GM18867 (cell line): ENCODE measurements at regions not wholly inside any gene's neighbourhood (a gene's known extent, or its start where the extent isn't known, plus 50 kb on each side); places are given as distances from the start of the nearest gene placed in this dataset.
A peak's percentile ranks its signal among the peaks of the same experiment; 100 is the strongest.
"Not testable (repeated sequence)": the region's sequence is repeated elsewhere in the genome, so short reads cannot be mapped to it uniquely, and the experiment has no call there.

Experiments used
- ATAC-seq: cut with Tn5 transposase; IDR thresholded peaks from one replicate; pipeline ENCODE4 v1.9.1; 2021; ENCODE audit warnings: mild to moderate bottlenecking, moderate library complexity; ENCODE audit not compliant: unreplicated experiment

DNA sequence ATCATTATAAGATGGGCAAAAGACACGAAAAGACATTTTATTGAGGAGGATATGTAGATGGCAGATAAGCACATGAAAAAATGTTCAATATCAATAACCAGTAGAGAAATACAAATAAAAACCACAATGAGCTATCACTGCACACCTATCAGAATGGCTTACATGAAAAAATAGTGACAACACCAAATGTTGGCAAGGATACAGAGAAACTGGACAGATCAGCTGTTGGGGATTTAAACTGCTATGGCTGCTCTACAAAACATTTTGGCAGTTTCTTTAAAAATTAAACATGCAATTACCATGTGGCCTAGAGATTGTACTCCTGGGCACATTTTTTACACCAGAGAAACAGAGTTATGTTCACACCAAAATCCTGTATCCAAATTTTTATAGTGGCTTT, 172.7 kb upstream of the TENT5A start:
- no peak for ATAC-seq

DNA sequence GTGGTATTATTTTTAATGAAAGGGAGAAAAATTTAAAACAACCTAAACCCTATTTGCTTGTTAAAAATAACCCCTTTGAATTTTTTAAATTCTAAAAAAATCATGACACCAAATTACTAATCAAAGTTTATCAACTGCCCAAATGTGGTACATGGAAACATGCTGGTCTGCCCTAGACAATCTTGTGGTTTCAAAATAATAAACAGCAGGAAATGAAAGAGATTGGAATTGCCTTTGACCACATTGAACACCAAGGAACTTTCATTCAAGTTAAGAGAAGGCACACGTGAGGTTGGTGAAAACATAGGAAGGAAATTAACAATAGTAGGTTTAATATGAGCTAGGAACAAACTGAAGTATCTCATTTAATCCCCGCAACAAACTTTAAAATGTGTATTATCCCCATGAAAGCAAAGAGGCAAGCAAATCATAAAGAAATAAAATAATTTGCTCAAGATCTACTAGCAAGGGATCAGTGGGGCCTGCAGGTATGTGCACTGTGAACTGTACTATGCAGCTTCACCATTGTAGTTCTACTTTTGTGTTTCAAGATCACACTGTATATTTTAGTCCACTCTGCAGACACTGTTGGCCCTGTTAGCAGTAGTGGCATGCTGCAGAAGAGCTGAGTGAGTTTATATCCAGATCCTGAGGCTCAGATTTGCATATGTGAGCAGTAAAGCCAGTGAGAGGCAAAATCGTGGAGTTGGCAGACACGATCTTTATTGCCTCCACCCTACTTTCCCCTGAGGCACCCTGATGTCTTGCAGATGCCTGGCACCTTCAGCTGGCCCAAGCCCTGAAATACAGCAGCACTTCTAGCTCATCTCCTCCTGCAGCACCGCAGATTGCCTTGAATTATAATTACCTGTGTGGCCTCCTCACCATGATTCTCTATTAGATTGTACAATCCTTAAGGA, 157.8 kb upstream of the TENT5A start:
- ATAC-seq = no peak

- no peak for ATAC-seq
Measured at GRCh38 chr6:81909162-81909561, 156.7 kb upstream of the TENT5A start.

GRCh38 chr6:81906709-81907204, 154.3 kb upstream of the TENT5A start:
- ATAC-seq = peak; percentile 91

GRCh38 chr6:81906041-81906440, 153.6 kb upstream of the TENT5A start:
- no peak for ATAC-seq

DNA sequence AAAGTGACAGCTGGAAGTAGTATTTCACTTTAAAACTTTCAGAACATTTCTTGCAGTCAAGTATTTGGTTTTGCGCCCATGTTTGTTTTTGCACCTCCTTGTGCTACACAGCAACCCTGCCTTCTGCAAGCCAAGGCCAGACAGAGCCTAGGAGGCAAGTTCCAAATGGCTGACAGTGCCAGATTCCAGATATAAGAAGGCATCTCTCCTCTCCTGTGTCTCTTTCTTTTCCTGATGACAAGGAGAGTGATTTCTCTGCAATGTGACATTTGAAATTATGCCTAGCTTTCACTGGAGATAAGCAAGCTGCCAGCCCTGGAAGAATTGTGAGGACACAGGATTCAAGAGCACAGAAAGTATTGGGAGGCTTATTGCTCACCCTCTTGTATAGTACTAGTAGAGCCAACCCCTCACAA, 149.1 kb upstream of the TENT5A start:
- ATAC-seq = no peak

DNA sequence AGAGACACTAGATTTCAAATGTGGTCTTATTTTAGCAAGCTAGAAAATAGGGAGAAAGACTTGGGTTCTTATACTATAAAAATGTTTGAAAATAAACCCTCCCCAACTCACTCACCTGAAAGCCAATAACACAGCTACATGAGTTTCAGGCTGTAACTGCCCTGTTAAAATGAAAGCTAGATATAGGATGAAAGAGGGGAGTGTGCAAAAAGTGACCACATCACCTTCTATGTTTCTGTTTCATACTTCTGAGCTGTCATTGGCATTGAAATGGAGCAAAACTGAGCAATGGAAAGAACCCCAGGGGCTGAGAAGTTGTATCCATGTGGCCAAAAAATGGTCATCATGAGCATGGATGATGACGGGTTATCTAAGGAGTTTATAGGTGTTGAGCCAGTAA, 148.1 kb upstream of the TENT5A start:
- ATAC-seq = peak; percentile 98

DNA sequence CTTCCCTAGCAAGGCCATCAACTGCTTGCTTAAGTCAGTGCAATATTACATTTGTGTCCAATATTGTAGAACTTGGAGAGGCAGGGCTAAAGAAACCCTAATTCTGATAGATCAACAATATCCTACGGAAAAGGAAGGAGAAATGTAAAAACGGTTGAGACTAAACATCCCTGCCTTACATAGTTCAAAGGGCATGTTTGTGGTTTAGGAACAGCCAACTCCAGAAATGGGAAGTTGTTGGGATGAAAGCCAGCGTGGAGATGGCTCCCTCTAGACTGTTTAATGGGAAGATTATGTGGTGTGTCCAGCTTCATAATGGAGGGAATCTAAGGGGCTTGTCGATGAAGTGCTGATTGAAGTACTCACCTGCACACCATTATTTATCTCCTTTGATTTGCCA, 145.3 kb upstream of the TENT5A start:
- ATAC-seq = no peak

DNA sequence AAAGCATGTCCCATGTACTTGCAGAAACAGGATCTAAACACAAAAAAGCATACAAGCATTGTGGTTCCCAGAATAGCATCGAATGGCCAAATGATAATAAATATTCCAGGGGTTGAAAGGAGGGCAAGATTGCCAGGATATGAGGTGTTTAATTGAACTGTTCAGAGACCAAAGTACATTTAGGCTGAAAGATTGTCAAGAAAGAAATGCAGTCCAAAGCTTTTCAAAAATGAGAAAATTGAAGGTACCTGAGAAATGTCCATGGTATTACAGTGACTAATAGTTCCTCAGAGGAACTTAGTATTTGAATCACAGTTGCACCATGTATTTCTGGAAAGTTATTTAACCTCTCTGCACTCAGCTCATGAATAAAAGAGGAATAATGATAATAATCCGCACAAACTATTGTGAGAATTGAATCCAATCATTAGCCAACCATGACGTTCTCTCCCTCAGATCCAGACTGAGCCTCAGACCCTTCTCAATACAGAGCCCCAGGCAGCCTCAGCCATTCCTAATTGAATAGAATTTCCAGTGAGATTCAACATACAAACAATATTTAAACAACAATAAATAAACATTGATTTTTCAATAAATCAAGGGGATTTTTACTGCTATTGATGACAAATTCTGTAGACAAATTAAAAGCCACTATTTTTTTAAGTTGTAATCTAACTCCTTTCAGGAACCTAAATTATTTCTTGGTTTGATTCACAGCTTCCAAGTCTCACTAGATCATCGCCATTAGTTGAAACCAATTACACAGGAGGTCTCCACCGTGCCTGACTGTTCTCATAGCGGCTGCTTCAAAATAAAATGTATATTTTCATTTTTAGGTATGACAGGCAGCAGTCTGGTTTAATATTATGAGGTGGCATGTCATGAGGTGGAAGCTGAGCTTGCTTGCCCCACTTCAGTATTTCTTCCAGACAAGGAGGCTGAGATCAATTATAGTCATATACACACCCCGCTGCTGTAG, 144.3 kb upstream of the TENT5A start:
- no peak for ATAC-seq

GRCh38 chr6:81895511-81896185, 143.2 kb upstream of the TENT5A start:
- no peak for ATAC-seq

GRCh38 chr6:81894788-81895271, 142.3 kb upstream of the TENT5A start:
- ATAC-seq = no peak

- no peak for ATAC-seq
Measured at GRCh38 chr6:81894306-81894705, 141.8 kb upstream of the TENT5A start.

DNA sequence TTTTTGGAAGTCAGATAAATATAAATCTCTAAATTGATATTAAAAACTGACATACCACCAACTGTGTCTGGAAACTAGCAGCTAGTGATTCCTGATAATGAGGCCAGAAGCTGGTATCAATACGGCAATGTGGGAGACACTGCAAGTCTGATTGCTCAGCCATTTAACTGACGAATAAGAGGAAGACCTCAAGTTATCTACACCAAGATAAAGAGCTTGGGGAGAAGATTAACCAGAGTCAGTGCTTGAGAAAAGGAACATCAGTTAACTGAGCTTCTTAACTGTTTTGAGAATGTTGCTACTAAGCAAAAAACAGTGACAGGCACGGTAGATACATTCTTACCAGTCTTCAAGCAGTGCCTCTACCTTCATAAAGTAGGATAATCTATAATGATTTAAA, 140.4 kb upstream of the TENT5A start:
- ATAC-seq = no peak

DNA sequence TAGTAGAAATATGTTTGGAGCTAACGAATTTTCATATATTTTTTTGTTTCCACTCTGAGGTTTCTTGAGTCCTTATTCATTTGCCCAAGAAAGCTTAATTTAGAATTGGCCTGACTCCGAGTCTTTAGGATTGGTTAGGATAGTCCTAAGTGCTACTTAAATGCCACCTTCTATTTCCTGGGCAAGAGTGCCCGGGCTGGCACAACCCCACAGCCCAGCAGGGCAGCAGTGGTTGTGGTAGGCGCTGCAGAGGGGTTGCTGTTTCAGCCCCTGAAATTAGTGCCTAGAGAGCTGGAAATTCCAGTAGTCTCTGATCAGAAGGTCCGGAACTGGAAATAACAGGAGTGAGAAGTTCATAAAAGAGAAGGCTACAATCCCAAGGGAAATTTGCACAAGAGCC, 139.4 kb upstream of the TENT5A start:
- ATAC-seq = no peak

- no peak for ATAC-seq
Measured at GRCh38 chr6:81890846-81891245, 138.4 kb upstream of the TENT5A start.

GRCh38 chr6:81889377-81890053, 137.0 kb upstream of the TENT5A start:
- no peak for ATAC-seq

DNA sequence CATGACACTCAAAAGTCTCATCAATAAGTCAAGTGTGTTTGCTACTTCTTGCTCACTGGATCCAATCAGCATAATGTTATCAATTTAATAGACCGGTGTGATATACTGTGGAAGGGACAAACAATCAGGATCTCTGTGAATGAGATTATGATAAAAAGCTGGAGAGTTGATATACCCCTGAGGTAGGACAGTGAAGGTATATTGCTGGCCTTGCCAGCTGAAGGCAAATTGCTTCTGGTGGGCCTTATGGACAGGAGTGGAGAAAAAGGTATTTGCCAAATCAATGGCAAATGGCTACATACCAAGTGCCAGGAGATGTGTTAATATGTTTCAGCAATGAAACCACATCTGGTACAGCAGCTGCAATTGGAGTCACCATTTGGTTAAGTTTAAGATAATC, 134.4 kb upstream of the TENT5A start:
- ATAC-seq = not testable (repeated sequence)

- no peak for ATAC-seq
Measured at GRCh38 chr6:81886157-81886556, 133.7 kb upstream of the TENT5A start.

DNA sequence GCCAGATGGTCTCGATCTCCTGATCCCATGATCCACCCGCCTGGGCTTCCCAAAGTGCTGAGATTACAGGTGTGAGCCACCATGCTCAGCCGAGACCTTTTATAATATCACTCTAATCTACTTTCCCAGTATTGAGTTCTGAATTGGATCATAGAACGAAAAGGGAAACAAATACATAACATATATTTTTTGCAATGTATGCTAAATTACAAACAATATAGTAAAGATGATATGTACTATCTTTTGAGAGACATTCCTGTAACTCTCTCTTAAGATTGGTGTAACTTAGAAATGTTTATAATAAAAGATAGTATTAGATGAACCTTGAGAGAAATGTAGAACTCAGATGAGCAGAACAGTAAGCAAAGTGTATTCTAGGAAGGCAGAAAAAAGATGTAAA, 129.2 kb upstream of the TENT5A start:
- no peak for ATAC-seq

DNA sequence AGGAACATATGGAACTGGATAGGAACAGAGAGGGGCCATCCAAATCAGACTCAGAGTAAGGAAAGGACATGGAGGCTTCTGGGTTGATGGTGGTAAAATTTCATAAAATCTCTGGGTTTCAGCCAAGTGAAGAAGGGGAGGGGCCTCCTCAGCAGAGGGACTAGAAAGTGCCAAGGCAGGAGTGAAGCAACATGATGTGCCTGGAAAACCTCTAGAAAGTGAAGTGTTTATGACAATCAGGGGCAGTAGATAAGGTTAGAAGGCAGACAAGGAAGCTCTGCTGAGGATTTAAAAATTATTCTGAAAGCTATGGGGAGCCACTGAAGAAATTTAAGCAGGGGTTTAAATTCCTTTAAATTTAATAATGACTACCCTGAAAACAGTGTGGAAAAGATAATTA, 126.0 kb upstream of the TENT5A start:
- ATAC-seq = no peak
